CD4-positive, alpha-beta T cell (primary cell): ENCODE measurements at regions not wholly inside any gene's neighbourhood (a gene's known extent, or its start where the extent isn't known, plus 50 kb on each side); places are given as distances from the start of the nearest gene placed in this dataset.
A peak's percentile ranks its signal among the peaks of the same experiment; 100 is the strongest.

ENCODE experiments used
- ATAC-seq: fragments of 200-7000 bp; cut with Tn5 transposase; one replicate; pipeline ENCODE4 v1.10.0; 2022; ENCODE audit warnings: mild to moderate bottlenecking; ENCODE audit not compliant: poor library complexity
- CTCF ChIA-PET: fragments of 350-600 bp; sonication (Branson Sonifier 250); formaldehyde crosslinking; loops from one replicate; lab custom pipeline; 2021; ENCODE audit warnings: antibody characterized with exemption, inconsistent platforms; lab: Charles Lee
- POLR2A ChIA-PET: fragments of 350-600 bp; sonication (Branson Sonifier 250); formaldehyde crosslinking; loops from one replicate; lab custom pipeline; 2021; ENCODE audit warnings: antibody characterized with exemption, inconsistent platforms; lab: Charles Lee
- DNase-seq, 14 experiments: peaks; one replicate each; pipeline ENCODE4 v3.0.0-alpha.2; 2013 to 2020; ENCODE audit warnings: mixed read lengths in 2 of 14
- H3K27ac ChIP-seq, 2 donors: one replicate each; pipeline versions ENCODE4 v1.5.1 to v1.7.0; 2013; ENCODE audit warnings: low read length in 2 of 2, low read depth in 1 of 2, mild to moderate bottlenecking in 1 of 2
- H3K27me3 ChIP-seq, 2 experiments: 1 replicate in 1 of 2; 2 replicates in 1 of 2; pipeline versions ENCODE4 v1.6.1 to v1.7.0; 2013; ENCODE audit warnings: low read length in 2 of 2, control low read depth in 1 of 2, mild to moderate bottlenecking in 1 of 2, moderate library complexity in 1 of 2; ENCODE audit not compliant: insufficient read depth in 2 of 2, control insufficient read depth in 1 of 2
- H3K36me3 ChIP-seq: one replicate; pipeline ENCODE4 v1.6.1; 2013; ENCODE audit warnings: low read length, control low read depth; ENCODE audit not compliant: insufficient read depth
- H3K4me1 ChIP-seq: one replicate; pipeline ENCODE4 v1.6.1; 2013; ENCODE audit warnings: low read length, control low read depth; ENCODE audit not compliant: insufficient read depth
- H3K4me3 ChIP-seq: one replicate; pipeline ENCODE4 v1.5.1; 2013; ENCODE audit warnings: mild to moderate bottlenecking, low read length, moderate library complexity
- H3K9me3 ChIP-seq, 2 experiments: 1 replicate in 1 of 2; 2 replicates in 1 of 2; pipeline versions ENCODE4 v1.6.1 to v1.7.0; 2013; ENCODE audit warnings: low read length in 2 of 2, mild to moderate bottlenecking in 2 of 2, control low read depth in 1 of 2, moderate library complexity in 1 of 2; ENCODE audit not compliant: control insufficient read depth in 1 of 2, insufficient read depth in 1 of 2
- H3K27ac Mint-ChIP-seq: one replicate; pipeline ENCODE4 v1.8.0; 2020; ENCODE audit warnings: mixed read lengths
- H3K27me3 Mint-ChIP-seq: one replicate; pipeline ENCODE4 v1.8.0; 2021; ENCODE audit warnings: mixed read lengths
- H3K36me3 Mint-ChIP-seq: one replicate; pipeline ENCODE4 v1.8.0; 2021; ENCODE audit warnings: low read depth, mixed read lengths
- H3K4me1 Mint-ChIP-seq: one replicate; pipeline ENCODE4 v1.8.0; 2021; ENCODE audit warnings: low read depth, mixed read lengths
- H3K4me3 Mint-ChIP-seq: one replicate; pipeline ENCODE4 v1.8.0; 2020; ENCODE audit warnings: mild to moderate bottlenecking, mixed read lengths
- H3K9me3 Mint-ChIP-seq: one replicate; pipeline ENCODE4 v1.8.0; 2020; ENCODE audit warnings: mixed read lengths
- CTCF ChIP-seq: fragments of 200-600 bp; IDR thresholded peaks from one replicate; pipeline ENCODE4 v1.8.0; 2022; ENCODE audit warnings: antibody characterized with exemption, mild to moderate bottlenecking
- intact Hi-C, 2 experiments: fragments of 100-400 bp; cut with DNase I in 1 of 2; cut with micrococcal nuclease in 1 of 2; formaldehyde crosslinking; loops; one replicate each; pipeline versions ENCODE4 v1.15.1 to v1.9.0; 2023 to 2025; cut with DNase I, micrococcal nuclease

GRCh38 chr12:107353312-107353711 lies 260.0 kb upstream of the CRY1 start:
- CTCF ChIA-PET = no interaction called here

GRCh38 chr12:107355004-107355565 lies 261.7 kb upstream of the CRY1 start:
- Mint-ChIP-seq H3K27me3 (no peaks in the 10 kb centered on the region), H3K4me1 (peaks cover 52% of the 10 kb centered on the region), H3K9me3 (no peaks in the 10 kb centered on the region), H3K4me3 (no peak overlapping the region), H3K27ac (no peak overlapping the region), H3K36me3 (no peaks in the 10 kb centered on the region)
- Histone ChIP-seq H3K27me3 (no peaks in the 10 kb centered on the region), H3K4me1 (peaks cover 28% of the 10 kb centered on the region), H3K27ac (no peak overlapping the region), H3K4me3 (no peak overlapping the region), H3K36me3 (no peaks in the 10 kb centered on the region), H3K9me3 (no peaks in the 10 kb centered on the region)
- no peak for TF ChIP-seq CTCF
- ATAC-seq (peak; percentile 37), DNase-seq (peak in 1 of 14 experiments; percentile 20)
- CTCF ChIA-PET = no interaction called here
- POLR2A ChIA-PET = interaction anchor here (0.9 to 1.8 kb wide), 3 partner anchors 9 to 18 kb away, joined by 3 to 4 read pairs (median 4); no protein-coding TSS in a partner anchor
- intact Hi-C loops = no loop called here

More at GRCh38 chr12:107353312-107353711, 260.0 kb upstream of the CRY1 start:
- Histone ChIP-seq H3K27me3 (no peaks in the 10 kb centered on the region), H3K9me3 (no peaks in the 10 kb centered on the region), H3K27ac (no peak overlapping the region), H3K4me1 (peaks cover 30% of the 10 kb centered on the region), H3K36me3 (no peaks in the 10 kb centered on the region), H3K4me3 (no peak overlapping the region)
- ATAC-seq = no peak
- H3K9me3 Mint-ChIP-seq = no peaks in the 10 kb centered on the region
- no peak for DNase-seq
- peaks cover 50% of the 10 kb centered on the region for H3K4me1 Mint-ChIP-seq
- no peaks in the 10 kb centered on the region for H3K36me3 Mint-ChIP-seq
- H3K27ac Mint-ChIP-seq = no peak overlapping the region
- POLR2A ChIA-PET = interaction anchor here (1.2 kb wide), 1 partner anchor 33 kb away, joined by 3 read pairs; no protein-coding TSS in a partner anchor
- H3K27me3 Mint-ChIP-seq = no peaks in the 10 kb centered on the region
- no peak for TF ChIP-seq CTCF
- intact Hi-C loops = no loop called here
- no peak overlapping the region for H3K4me3 Mint-ChIP-seq

GRCh38 chr12:107355612-107356011 lies 262.3 kb upstream of the CRY1 start:
- ATAC-seq = no peak
- no peak for DNase-seq
- ChIA-PET CTCF (no interaction called here), POLR2A (interaction anchor here (0.9 to 1.8 kb wide), 3 partner anchors 9 to 17 kb away, joined by 3 to 4 read pairs (median 4); no protein-coding TSS in a partner anchor)
- intact Hi-C loops = no loop called here
- H3K36me3 ChIP-seq = no peaks in the 10 kb centered on the region
- no peak overlapping the region for H3K4me3 Mint-ChIP-seq
- no peaks in the 10 kb centered on the region for H3K27me3 Mint-ChIP-seq
- peaks cover 54% of the 10 kb centered on the region for H3K4me1 Mint-ChIP-seq
- peaks cover 28% of the 10 kb centered on the region for H3K4me1 ChIP-seq
- H3K9me3 ChIP-seq = no peaks in the 10 kb centered on the region
- no peaks in the 10 kb centered on the region for H3K9me3 Mint-ChIP-seq
- H3K27ac ChIP-seq = no peak overlapping the region
- no peak for TF ChIP-seq CTCF
- no peaks in the 10 kb centered on the region for H3K27me3 ChIP-seq
- no peak overlapping the region for H3K27ac Mint-ChIP-seq
- no peak overlapping the region for H3K4me3 ChIP-seq
- H3K36me3 Mint-ChIP-seq = no peaks in the 10 kb centered on the region
